Superior temporal gyrus (tissue), 1 donor: ENCODE measurements at regions not wholly inside any gene's neighbourhood (a gene's known extent, or its start where the extent isn't known, plus 50 kb on each side); places are given as distances from the start of the nearest gene placed in this dataset.
A peak's percentile ranks its signal among the peaks of the same experiment; 100 is the strongest.

Experiments used
- DNase-seq: peaks from one replicate; pipeline ENCODE4 v3.0.0-alpha.2; 2016; ENCODE audit errors: extremely low spot score

GRCh38 chr1:9179463-9180110 lies 50.7 kb upstream of the GPR157 start:
- DNase-seq, result no peak

DNA sequence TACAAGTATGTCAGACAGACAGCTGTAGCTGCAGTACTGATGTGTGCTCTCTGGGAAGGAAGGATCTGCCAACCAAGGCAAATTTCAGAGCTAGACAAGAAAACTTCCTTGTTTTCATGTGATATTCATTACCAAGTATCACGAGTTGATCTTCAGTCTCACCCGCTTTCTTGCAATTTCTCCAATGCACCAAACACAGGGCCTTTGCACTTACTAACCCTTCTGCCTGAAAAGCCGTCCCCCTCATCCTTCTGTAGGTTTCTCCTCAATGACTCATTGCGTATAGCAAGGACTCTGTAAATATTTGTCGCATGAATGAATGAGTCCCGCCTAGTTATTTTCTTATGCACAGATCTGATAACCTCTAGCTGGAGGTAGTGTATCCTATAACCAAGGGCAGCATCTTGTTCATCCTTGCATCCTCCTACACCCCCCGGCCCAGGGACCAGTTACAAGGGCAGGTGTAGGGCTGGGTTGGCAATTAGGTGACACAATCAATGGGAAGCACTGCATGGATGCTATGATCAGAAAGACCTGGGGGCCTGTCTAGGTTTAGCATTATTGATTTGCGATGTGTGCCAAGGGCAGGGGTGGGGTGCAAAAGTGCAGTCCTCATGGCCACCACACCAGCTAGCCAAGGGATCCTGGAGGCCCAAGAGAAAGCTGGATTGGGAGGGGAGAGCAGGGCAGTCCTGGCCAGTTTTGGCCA lies 51.4 kb upstream of the GPR157 start:
- DNase-seq, result no peak

GRCh38 chr1:9181176-9181906 lies 52.4 kb upstream of the GPR157 start:
- DNase-seq, result peak; percentile 53

DNA sequence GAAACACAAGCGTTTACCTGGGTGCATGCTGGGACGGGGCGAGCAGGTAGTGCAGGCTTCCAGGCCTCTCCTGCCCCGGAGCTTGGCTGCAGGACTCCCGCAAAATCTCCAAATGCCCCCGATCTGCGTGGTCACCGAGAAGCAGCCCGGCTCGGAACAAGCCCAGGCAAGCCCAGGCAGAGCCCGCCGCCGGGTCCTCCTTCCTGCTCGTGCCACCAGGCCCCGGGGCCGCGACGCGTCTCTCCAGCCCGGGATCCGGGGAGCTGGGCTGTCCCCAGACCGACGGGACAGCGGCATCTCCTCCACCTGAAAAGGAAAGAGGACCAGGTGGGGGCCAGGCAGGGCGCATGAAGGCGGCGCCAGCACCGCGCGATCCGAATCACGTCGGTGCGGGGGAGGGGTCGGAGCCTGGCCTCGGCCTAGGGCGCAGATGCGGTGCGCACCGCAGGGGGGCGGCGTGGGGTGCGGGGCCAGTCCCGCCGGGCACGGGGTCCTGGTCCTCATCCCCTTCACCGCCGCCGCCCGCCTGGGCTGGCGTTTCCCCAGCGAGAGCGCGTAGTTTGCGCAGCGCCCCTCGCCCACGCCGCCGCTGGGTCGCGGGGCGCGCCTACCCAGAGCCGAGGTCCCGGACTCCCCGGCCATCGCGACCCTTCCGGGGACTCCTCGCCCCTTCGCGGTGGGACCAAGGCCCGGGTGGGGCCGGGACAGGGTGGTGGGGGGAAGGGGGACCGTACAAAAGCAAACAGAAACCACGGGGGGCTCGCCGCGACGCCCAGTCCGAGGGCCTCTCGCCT lies 52.4 kb upstream of the H6PD start:
- DNase-seq, result no peak

DNA sequence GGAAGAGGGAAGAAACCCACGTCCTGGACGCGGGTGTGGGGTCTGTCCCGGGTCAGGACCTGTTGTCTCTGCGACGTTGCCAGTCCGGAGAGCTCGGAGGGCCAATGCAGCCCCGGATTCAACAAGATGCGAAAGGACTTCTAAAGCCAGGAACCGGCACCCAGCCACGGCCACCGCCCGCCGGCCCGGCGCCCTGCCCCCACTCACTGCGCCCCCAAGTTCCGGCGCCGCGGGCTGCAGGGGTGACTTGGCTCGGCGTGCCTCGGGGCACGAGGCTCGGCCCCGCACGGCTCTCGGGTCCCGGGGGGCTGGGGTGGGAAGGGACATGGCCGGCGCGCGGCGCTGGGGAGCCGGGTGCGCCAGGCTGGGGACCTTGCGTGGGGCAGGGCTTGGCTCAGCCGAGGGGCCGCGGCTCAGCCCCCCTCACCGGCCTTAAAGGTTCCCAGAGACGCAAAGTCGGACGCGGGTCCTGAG lies 51.8 kb upstream of the H6PD start:
- DNase-seq, result no peak

DNA sequence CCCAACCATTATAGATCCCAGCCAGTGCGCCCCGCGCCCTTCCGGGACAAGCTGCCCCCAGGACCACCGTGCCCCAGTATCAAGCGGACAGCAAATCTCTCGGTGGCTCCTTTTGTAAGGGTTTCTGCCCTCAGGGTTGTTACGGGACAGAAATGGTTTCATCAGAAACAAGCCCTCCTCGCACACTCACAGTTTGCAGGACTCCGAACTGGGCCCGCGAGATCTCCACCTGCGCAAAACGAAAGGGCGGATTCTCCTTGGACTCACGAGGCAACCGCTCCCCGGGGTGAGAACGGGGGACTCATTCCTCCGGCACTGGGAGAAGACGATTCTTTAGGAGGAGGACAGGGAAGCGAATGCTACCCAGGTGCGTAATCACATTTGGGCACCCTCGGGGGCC lies 51.1 kb upstream of the H6PD start:
- DNase-seq, result no peak

DNA sequence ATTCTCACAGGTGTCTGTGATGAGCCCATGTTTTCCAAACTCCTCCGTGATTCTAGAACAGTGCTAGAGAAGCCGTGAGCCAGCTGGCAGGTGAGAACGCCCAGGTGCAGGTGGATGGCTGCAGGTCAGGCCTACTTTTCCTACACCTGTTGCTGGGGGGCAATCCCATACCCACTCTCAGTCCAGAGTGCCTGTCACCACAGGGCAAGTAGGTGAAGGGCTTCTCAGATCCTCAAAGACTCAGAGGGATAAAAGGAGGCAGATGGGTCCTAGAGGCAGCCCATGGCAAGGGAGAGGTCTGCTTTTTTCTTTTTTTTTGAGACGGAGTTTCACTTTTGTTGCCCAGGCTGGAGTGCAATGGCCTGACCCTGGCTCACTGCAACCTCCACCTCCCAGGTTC lies 50.7 kb upstream of the H6PD start:
- DNase-seq, result no peak

GRCh38 chr1:9184749-9185148 lies 49.8 kb upstream of the H6PD start:
- no peak for DNase-seq
